ENCODE measurements at regions not wholly inside any gene's neighbourhood (a gene's known extent, or its start where the extent isn't known, plus 50 kb on each side); places are given as distances from the start of the nearest gene placed in this dataset.

GRCh38 chr11:15745266-15745665 lies 611.1 kb downstream of the SOX6 start:
- Histone ChIP-seq H3K9me3 (ENCODE audit: insufficient read depth, low read length) (no peaks in the 10 kb centered on the region), H4K20me1 (ENCODE audit: insufficient read depth, low read length) (no peaks in the 10 kb centered on the region), H3K79me2 (ENCODE audit: low read length) (no peaks in the 10 kb centered on the region), H3K27me3 (ENCODE audit: low read depth, low read length) (no peaks in the 10 kb centered on the region), H3K4me1 (ENCODE audit: low read length) (peaks cover 32% of the 10 kb centered on the region), H3K9ac (ENCODE audit: low read length) (no peak overlapping the region), H3K36me3 (replicated peaks; ENCODE audit: low read depth, low read length) (no peaks in the 10 kb centered on the region), H2AFZ (ENCODE audit: low read depth, low read length) (no peak overlapping the region), H3K27ac (ENCODE audit: low read length) (no peak overlapping the region), H3K4me2 (ENCODE audit: low read length) (no peak overlapping the region), H3K4me3 (ENCODE audit: low read length) (no peak overlapping the region)
- TF ChIP-seq EZH2phosphoT487 (IDR thresholded peaks at IDR 0.05; ENCODE audit: low read depth) (no peak), CTCF (IDR thresholded peaks at IDR 0.05; ENCODE audit: low read depth, low read length) (no peak)

GRCh38 chr11:15747671-15748070 lies 608.7 kb downstream of the SOX6 start:
- Histone ChIP-seq H3K4me1 (ENCODE audit: low read length) (peaks cover 27% of the 10 kb centered on the region), H3K27ac (ENCODE audit: low read length) (peak overlapping the region; percentile 47), H3K9me3 (ENCODE audit: insufficient read depth, low read length) (no peaks in the 10 kb centered on the region), H3K4me3 (ENCODE audit: low read length) (peak overlapping the region; percentile 27; the same call in 1 of the 2 replicates), H3K27me3 (ENCODE audit: low read depth, low read length) (no peaks in the 10 kb centered on the region), H3K9ac (ENCODE audit: low read length) (no peak overlapping the region), H3K36me3 (replicated peaks; ENCODE audit: low read depth, low read length) (no peaks in the 10 kb centered on the region), H4K20me1 (ENCODE audit: insufficient read depth, low read length) (no peaks in the 10 kb centered on the region), H3K79me2 (ENCODE audit: low read length) (no peaks in the 10 kb centered on the region), H3K4me2 (ENCODE audit: low read length) (peak overlapping the region; percentile 62), H2AFZ (ENCODE audit: low read depth, low read length) (no peak overlapping the region)
- TF ChIP-seq EZH2phosphoT487 (IDR thresholded peaks at IDR 0.05; ENCODE audit: low read depth) (no peak), CTCF (IDR thresholded peaks at IDR 0.05; ENCODE audit: low read depth, low read length) (no peak)

- Histone ChIP-seq H4K20me1 (ENCODE audit: insufficient read depth, low read length) (no peaks in the 10 kb centered on the region), H3K36me3 (replicated peaks; ENCODE audit: low read depth, low read length) (no peaks in the 10 kb centered on the region), H3K4me2 (ENCODE audit: low read length) (peak overlapping the region; percentile 62), H3K9me3 (ENCODE audit: insufficient read depth, low read length) (no peaks in the 10 kb centered on the region), H3K27ac (ENCODE audit: low read length) (peak overlapping the region; percentile 47), H3K79me2 (ENCODE audit: low read length) (no peaks in the 10 kb centered on the region), H3K9ac (ENCODE audit: low read length) (no peak overlapping the region), H3K4me1 (ENCODE audit: low read length) (peaks cover 23% of the 10 kb centered on the region), H3K27me3 (ENCODE audit: low read depth, low read length) (no peaks in the 10 kb centered on the region), H2AFZ (ENCODE audit: low read depth, low read length) (no peak overlapping the region), H3K4me3 (ENCODE audit: low read length) (no peak overlapping the region)
- no peak for TF ChIP-seq CTCF (IDR thresholded peaks at IDR 0.05; ENCODE audit: low read depth, low read length)
- no peak for TF ChIP-seq EZH2phosphoT487 (IDR thresholded peaks at IDR 0.05; ENCODE audit: low read depth)
Observed at GRCh38 chr11:15748132-15748531, 608.2 kb downstream of the SOX6 start.

DNA sequence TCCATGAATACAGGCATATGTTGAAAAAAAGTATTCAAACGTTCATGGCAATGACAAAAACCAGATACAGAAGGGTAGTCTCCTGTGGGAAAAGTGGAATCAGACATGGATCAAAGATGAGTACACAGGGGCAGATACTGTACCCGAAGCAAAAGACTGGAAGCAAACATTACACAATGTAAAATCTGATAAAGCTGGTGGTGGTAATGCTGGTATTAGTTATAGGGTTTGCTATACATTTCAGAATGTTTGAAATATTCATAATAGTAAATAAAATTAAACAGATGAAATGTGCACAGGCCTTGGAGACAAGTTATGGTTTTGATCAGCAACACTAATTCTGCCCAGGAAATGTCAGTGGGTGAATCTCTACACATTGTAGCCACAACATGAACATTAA lies 607.6 kb downstream of the SOX6 start:
- Histone ChIP-seq H3K4me1 (ENCODE audit: low read length) (peaks cover 19% of the 10 kb centered on the region), H3K9me3 (ENCODE audit: insufficient read depth, low read length) (no peaks in the 10 kb centered on the region), H3K79me2 (ENCODE audit: low read length) (no peaks in the 10 kb centered on the region), H3K27me3 (ENCODE audit: low read depth, low read length) (no peaks in the 10 kb centered on the region), H3K36me3 (replicated peaks; ENCODE audit: low read depth, low read length) (no peaks in the 10 kb centered on the region), H3K4me2 (ENCODE audit: low read length) (no peak overlapping the region), H3K27ac (ENCODE audit: low read length) (no peak overlapping the region), H3K9ac (ENCODE audit: low read length) (no peak overlapping the region), H4K20me1 (ENCODE audit: insufficient read depth, low read length) (no peaks in the 10 kb centered on the region), H3K4me3 (ENCODE audit: low read length) (no peak overlapping the region), H2AFZ (ENCODE audit: low read depth, low read length) (no peak overlapping the region)
- TF ChIP-seq CTCF (IDR thresholded peaks at IDR 0.05; ENCODE audit: low read depth, low read length) (no peak), EZH2phosphoT487 (IDR thresholded peaks at IDR 0.05; ENCODE audit: low read depth) (no peak)
